Thyroid gland (tissue), 4 donors: ENCODE measurements at regions not wholly inside any gene's neighbourhood (a gene's known extent, or its start where the extent isn't known, plus 50 kb on each side); places are given as distances from the start of the nearest gene placed in this dataset.

Source experiments
- CTCF ChIP-seq, 6 experiments: fragments of 200-600 bp in 3 of 6; fragments of 450-650 bp in 3 of 6; sonication (generic) in 3 of 6; IDR thresholded peaks; one replicate each; pipeline ENCODE4 v1.5.1; 2016 to 2019; ENCODE audit warnings: antibody characterized with exemption in 6 of 6, mild to moderate bottlenecking in 2 of 6, inconsistent platforms in 1 of 6, moderate library complexity in 1 of 6
- POLR2A ChIP-seq, 2 donors: fragments of 450-650 bp; IDR thresholded peaks; one replicate each; pipeline ENCODE4 v1.6.1; 2017; ENCODE audit warnings: antibody characterized with exemption in 2 of 2, mild to moderate bottlenecking in 2 of 2, moderate library complexity in 1 of 2

DNA sequence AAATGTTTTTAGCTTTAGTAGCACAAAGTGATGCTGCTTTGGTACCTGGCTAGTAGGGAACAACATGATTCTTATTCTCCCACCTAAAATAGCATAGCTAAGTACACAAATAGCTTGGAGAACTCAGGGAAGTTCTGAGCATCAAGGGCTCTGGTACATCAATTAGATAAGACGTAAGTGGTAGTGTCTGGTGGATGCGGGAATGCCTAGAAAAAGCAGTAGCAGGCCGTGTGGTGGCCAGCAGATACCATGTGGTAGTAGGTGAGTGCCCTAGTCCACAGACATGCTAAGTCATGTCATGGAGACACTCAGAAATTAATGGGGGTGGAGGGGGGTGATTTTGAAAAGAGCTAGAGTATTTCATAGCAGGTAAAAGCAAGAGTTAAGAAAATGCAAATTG is 347.3 kb upstream of the NOCT start:
- TF ChIP-seq CTCF (IDR thresholded peaks at IDR 0.05) (no peak), POLR2A (IDR thresholded peaks at IDR 0.05) (no peak)
